H9 (cell line): ENCODE measurements at regions not wholly inside any gene's neighbourhood (a gene's known extent, or its start where the extent isn't known, plus 50 kb on each side); places are given as distances from the start of the nearest gene placed in this dataset.

Source experiments
- DNase-seq: peaks from one replicate; pipeline ENCODE4 v3.0.0-alpha.2; 2017
- H2AFZ ChIP-seq: one replicate; pipeline ENCODE4 v1.6.1; 2013; ENCODE audit warnings: mild to moderate bottlenecking, low read length, control low read depth, moderate library complexity
- H2AK5ac ChIP-seq: 2 replicates; pipeline ENCODE4 v1.6.1; 2013; ENCODE audit warnings: low read length, control low read depth, mixed read lengths; ENCODE audit not compliant: insufficient read length
- H2BK120ac ChIP-seq: one replicate; pipeline ENCODE4 v1.6.1; 2013; ENCODE audit warnings: low read depth, mild to moderate bottlenecking, low read length, control low read depth, inconsistent platforms; ENCODE audit not compliant: poor library complexity, severe bottlenecking
- H2BK12ac ChIP-seq: 2 replicates; pipeline ENCODE4 v1.6.1; 2013; ENCODE audit warnings: low read length, control low read depth, mixed read lengths, low read depth; ENCODE audit not compliant: insufficient read length
- H2BK15ac ChIP-seq: 2 replicates; pipeline ENCODE4 v1.6.1; 2013; ENCODE audit warnings: low read depth, low read length, control low read depth
- H2BK20ac ChIP-seq: one replicate; pipeline ENCODE4 v1.6.1; 2013; ENCODE audit warnings: low read depth, mild to moderate bottlenecking, low read length, control low read depth, inconsistent platforms; ENCODE audit not compliant: poor library complexity, severe bottlenecking
- H2BK5ac ChIP-seq: 2 replicates; pipeline ENCODE4 v1.6.1; 2013; ENCODE audit warnings: low read length, control low read depth, mixed read lengths; ENCODE audit not compliant: insufficient read length
- H3K14ac ChIP-seq: 2 replicates; pipeline ENCODE4 v1.6.1; 2013; ENCODE audit warnings: low read length, control low read depth; ENCODE audit not compliant: insufficient read depth
- H3K18ac ChIP-seq: 2 replicates; pipeline ENCODE4 v1.6.1; 2013; ENCODE audit warnings: low read depth, mild to moderate bottlenecking, mixed read lengths, low read length, control low read depth; ENCODE audit not compliant: insufficient read length
- H3K23ac ChIP-seq: 2 replicates; pipeline ENCODE4 v1.6.1; 2013; ENCODE audit warnings: low read length, control low read depth, mixed read lengths, low read depth; ENCODE audit not compliant: insufficient read length
- H3K23me2 ChIP-seq: 2 replicates; pipeline ENCODE4 v1.6.1; 2013; ENCODE audit warnings: low read depth, mild to moderate bottlenecking, mixed read lengths, low read length, control low read depth; ENCODE audit not compliant: insufficient read length, poor library complexity, severe bottlenecking
- H3K27ac ChIP-seq: 2 replicates; pipeline ENCODE4 v1.5.1; 2013; ENCODE audit warnings: low read length, control low read depth, mixed read lengths, low read depth; ENCODE audit not compliant: insufficient read length
- H3K27me3 ChIP-seq: 2 replicates; pipeline ENCODE4 v1.6.1; 2013; ENCODE audit warnings: low read length, control low read depth, inconsistent platforms; ENCODE audit not compliant: insufficient read depth
- H3K4ac ChIP-seq: 2 replicates; pipeline ENCODE4 v1.6.1; 2013; ENCODE audit warnings: low read depth, mild to moderate bottlenecking, control low read depth, inconsistent platforms, low read length, moderate library complexity
- H3K4me1 ChIP-seq: 2 replicates; pipeline ENCODE4 v1.6.1; 2013; ENCODE audit warnings: low read length, control low read depth, inconsistent platforms; ENCODE audit not compliant: insufficient read depth
- H3K4me2 ChIP-seq: 2 replicates; pipeline ENCODE4 v1.6.1; 2013; ENCODE audit warnings: low read length, control low read depth, mixed read lengths; ENCODE audit not compliant: insufficient read length, insufficient read depth
- H3K56ac ChIP-seq: 2 replicates; pipeline ENCODE4 v1.6.1; 2013; ENCODE audit warnings: low read depth, mild to moderate bottlenecking, mixed read lengths, low read length, control low read depth; ENCODE audit not compliant: insufficient read length
- H3K79me1 ChIP-seq: 2 replicates; pipeline ENCODE4 v1.6.1; 2013; ENCODE audit warnings: low read depth, mild to moderate bottlenecking, moderate library complexity, low read length, control low read depth, inconsistent platforms; ENCODE audit not compliant: insufficient read depth, poor library complexity, severe bottlenecking
- H3K79me2 ChIP-seq: 2 replicates; pipeline ENCODE4 v1.6.1; 2013; ENCODE audit warnings: low read length, control low read depth, inconsistent platforms; ENCODE audit not compliant: insufficient read depth
- H3K9ac ChIP-seq: 2 replicates; pipeline ENCODE4 v1.6.1; 2013; ENCODE audit warnings: low read length, control low read depth, mixed read lengths; ENCODE audit not compliant: insufficient read length; ENCODE audit errors: extremely low read depth
- H3K9me3 ChIP-seq: one replicate; pipeline ENCODE4 v1.6.1; 2013; ENCODE audit warnings: low read depth, low read length, inconsistent platforms; ENCODE audit not compliant: control insufficient read depth
- H3T11ph ChIP-seq: one replicate; pipeline ENCODE4 v1.6.1; 2013; ENCODE audit warnings: mild to moderate bottlenecking, low read length, control low read depth, inconsistent platforms
- H4K20me1 ChIP-seq: one replicate; pipeline ENCODE4 v1.6.1; 2013; ENCODE audit not compliant: control insufficient read depth, insufficient read length, insufficient read depth
- H4K5ac ChIP-seq: 2 replicates; pipeline ENCODE4 v1.6.1; 2013; ENCODE audit warnings: low read depth, mild to moderate bottlenecking, mixed read lengths, low read length, control low read depth; ENCODE audit not compliant: insufficient read length
- H4K8ac ChIP-seq: replicated peaks from 2 replicates; pipeline ENCODE4 v1.6.1; 2013; ENCODE audit warnings: low read length, control low read depth, mixed read lengths, low read depth; ENCODE audit not compliant: insufficient read length
- H4K91ac ChIP-seq: 2 replicates; pipeline ENCODE4 v1.6.1; 2013; ENCODE audit warnings: low read depth, mild to moderate bottlenecking, moderate library complexity, mixed read lengths, low read length, control low read depth; ENCODE audit not compliant: insufficient read length
- H3K27ac Mint-ChIP-seq, 3 experiments: 2 replicates in 2 of 3; 3 replicates in 1 of 3; pipeline ENCODE4 v1.8.0; 2020 to 2021; ENCODE audit warnings: mixed read lengths in 3 of 3, mild to moderate bottlenecking in 1 of 3, moderate library complexity in 1 of 3
- H3K27me3 Mint-ChIP-seq: 2 replicates; pipeline ENCODE4 v1.8.0; 2021; ENCODE audit warnings: low read depth, mild to moderate bottlenecking, moderate library complexity, mixed read lengths
- H3K36me3 Mint-ChIP-seq, 3 experiments: 2 replicates in 2 of 3; 3 replicates in 1 of 3; pipeline ENCODE4 v1.8.0; 2020 to 2021; ENCODE audit warnings: low read depth in 3 of 3, mixed read lengths in 3 of 3; ENCODE audit not compliant: insufficient read depth in 1 of 3
- H3K4me1 Mint-ChIP-seq, 2 experiments: 2 replicates each; pipeline ENCODE4 v1.8.0; 2020; ENCODE audit warnings: mixed read lengths in 2 of 2
- H3K4me3 Mint-ChIP-seq, 2 experiments: 2 replicates in 1 of 2; 3 replicates in 1 of 2; pipeline ENCODE4 v1.8.0; 2020 to 2021; ENCODE audit warnings: mild to moderate bottlenecking in 2 of 2, mixed read lengths in 2 of 2, moderate library complexity in 1 of 2
- H3K9me3 Mint-ChIP-seq, 2 experiments: 2 replicates in 1 of 2; 3 replicates in 1 of 2; pipeline ENCODE4 v1.8.0; 2020; ENCODE audit warnings: mild to moderate bottlenecking in 2 of 2, mixed read lengths in 2 of 2, moderate library complexity in 1 of 2
- CTCF ChIP-seq: fragments of 200-600 bp; sonication (generic); conservative IDR thresholded peaks from 3 replicates; pipeline ENCODE4 v1.8.0; 2021; ENCODE audit warnings: antibody characterized with exemption, mild to moderate bottlenecking
- WGBS: extraction: QIAGEN DNeasy Blood & Tissue Kit; methylation state at CpG from one replicate; pipeline ENCODE4 v1.1.7; 2013; ENCODE audit warnings: missing lambda C conversion rate, low lambda C conversion rate, mixed read lengths; ENCODE audit not compliant: insufficient read length; ENCODE audit errors: extremely low coverage; 5-methylcytosine and 5-hydroxymethylcytosine counted together

GRCh38 chr7:32150589-32150988, 80.4 kb upstream of the PDE1C start:
- Histone ChIP-seq H3K23me2 (no peaks in the 10 kb centered on the region), H3K56ac (no peak overlapping the region), H3K79me2 (no peaks in the 10 kb centered on the region), H3K27ac (no peak overlapping the region), H2BK12ac (no peak overlapping the region), H2BK15ac (no peak overlapping the region), H3T11ph (no peak overlapping the region), H3K79me1 (no peaks in the 10 kb centered on the region), H3K9me3 (no peaks in the 10 kb centered on the region), H3K4me1 (no peaks in the 10 kb centered on the region), H3K23ac (no peak overlapping the region), H3K27me3 (no peaks in the 10 kb centered on the region), H3K4ac (no peak overlapping the region), H3K18ac (no peak overlapping the region), H3K4me2 (no peak overlapping the region), H2BK20ac (no peak overlapping the region), H3K9ac (no peak overlapping the region), H4K8ac (no peak overlapping the region), H4K5ac (no peak overlapping the region), H2BK5ac (no peak overlapping the region), H2BK120ac (no peak overlapping the region), H2AK5ac (no peak overlapping the region), H2AFZ (no peak overlapping the region), H3K14ac (no peak overlapping the region), H4K20me1 (no peaks in the 10 kb centered on the region), H4K91ac (no peak overlapping the region)
- peaks cover 6 to 14% of the 10 kb centered on the region in 2 experiments for H3K4me1 Mint-ChIP-seq
- H3K27me3 Mint-ChIP-seq: peaks cover 27% of the 10 kb centered on the region
- H3K27ac Mint-ChIP-seq: no peak overlapping the region
- peaks cover 12% of the 10 kb centered on the region in 2 experiments for H3K9me3 Mint-ChIP-seq
- no peak for DNase-seq
- peaks cover 0 to 14% (median 2%) of the 10 kb centered on the region in 3 experiments; a peak in 2 of 7 replicates for H3K36me3 Mint-ChIP-seq
- no peak overlapping the region for H3K4me3 Mint-ChIP-seq
- WGBS: no CpG with 5 or more reads among the region's 2 CpGs
- TF ChIP-seq CTCF: no peak
